ENCODE measurements at regions not wholly inside any gene's neighbourhood (a gene's known extent, or its start where the extent isn't known, plus 50 kb on each side); places are given as distances from the start of the nearest gene placed in this dataset.

- Mint-ChIP-seq H3K27ac (no peak overlapping the region), H3K4me3 (no peak overlapping the region), H3K9me3 (peaks cover 0 to 1% (median 0%) of the 10 kb centered on the region in 7 donors), H3K27me3 (ENCODE audit: low read depth in 3 of 3) (peaks cover 6 to 14% (median 9%) of the 10 kb centered on the region in 3 donors), H3K4me1 (no peaks in the 10 kb centered on the region), H3K36me3 (no peaks in the 10 kb centered on the region)
- no peak for TF ChIP-seq CTCF (IDR thresholded peaks at IDR 0.05)
- no peak overlapping the region for H3K4me3 ChIP-seq (replicated peaks in 1 of 3; ENCODE audit: low read depth in 2 of 3, low read length in 3 of 3)
- H3K36me3 ChIP-seq (replicated peaks in 1 of 2; ENCODE audit: control insufficient read depth in 1 of 2, insufficient read depth in 2 of 2, low read length in 2 of 2): no peaks in the 10 kb centered on the region
- no peak overlapping the region for H3K27ac ChIP-seq (ENCODE audit: low read depth in 1 of 2, low read length in 2 of 2)
- no peaks in the 10 kb centered on the region for H3K9me3 ChIP-seq (replicated peaks in 1 of 2; ENCODE audit: control insufficient read depth in 1 of 2, insufficient read depth in 1 of 2, low read length in 2 of 2)
- H3K79me2 ChIP-seq (ENCODE audit: insufficient read depth, low read length): no peaks in the 10 kb centered on the region
- no peak overlapping the region for H3K4me2 ChIP-seq (replicated peaks; ENCODE audit: extremely low read depth, low read length, poor library complexity, severe bottlenecking)
- WGBS (ENCODE audit: insufficient coverage): no CpG with 5 or more reads among the region's 2 CpGs
- no peak for DNase-seq
- H3K9ac ChIP-seq (ENCODE audit: insufficient read depth, low read length, poor library complexity, severe bottlenecking): no peak overlapping the region
- no peak overlapping the region for H2AFZ ChIP-seq (ENCODE audit: insufficient read depth, low read depth, low read length, poor library complexity, severe bottlenecking)
- H4K20me1 ChIP-seq (ENCODE audit: insufficient read depth, low read length): no peaks in the 10 kb centered on the region
- no peaks in the 10 kb centered on the region for H3K4me1 ChIP-seq (ENCODE audit: control insufficient read depth in 1 of 2, insufficient read depth in 2 of 2, low read length in 2 of 2)
- H3K27me3 ChIP-seq (ENCODE audit: control insufficient read depth in 2 of 2, insufficient read depth in 2 of 2, low read length in 2 of 2): no peaks in the 10 kb centered on the region
- intact Hi-C loops (cut with micrococcal nuclease): no loop called here
Measured at GRCh38 chr3:124283652-124284023, 291.7 kb upstream of the ROPN1 start.

GRCh38 chr3:124288996-124289395, 297.1 kb upstream of the ROPN1 start:
- no peak overlapping the region for H3K4me3 ChIP-seq (replicated peaks in 1 of 3; ENCODE audit: low read depth in 2 of 3, low read length in 3 of 3)
- H3K27me3 ChIP-seq (ENCODE audit: control insufficient read depth in 2 of 2, insufficient read depth in 2 of 2, low read length in 2 of 2): no peaks in the 10 kb centered on the region
- no peaks in the 10 kb centered on the region for H3K36me3 Mint-ChIP-seq
- DNase-seq: no peak
- peaks cover 0 to 3% (median 1%) of the 10 kb centered on the region in 7 donors for H3K9me3 Mint-ChIP-seq
- H3K27me3 Mint-ChIP-seq (ENCODE audit: low read depth in 3 of 3): peaks cover 5 to 18% (median 7%) of the 10 kb centered on the region in 3 donors
- H3K79me2 ChIP-seq (ENCODE audit: insufficient read depth, low read length): no peaks in the 10 kb centered on the region
- no peaks in the 10 kb centered on the region for H3K9me3 ChIP-seq (replicated peaks in 1 of 2; ENCODE audit: control insufficient read depth in 1 of 2, insufficient read depth in 1 of 2, low read length in 2 of 2)
- no peaks in the 10 kb centered on the region for H3K4me1 Mint-ChIP-seq
- no peak overlapping the region for H3K27ac ChIP-seq (ENCODE audit: low read depth in 1 of 2, low read length in 2 of 2)
- no peak overlapping the region for H3K27ac Mint-ChIP-seq
- H3K4me1 ChIP-seq (ENCODE audit: control insufficient read depth in 1 of 2, insufficient read depth in 2 of 2, low read length in 2 of 2): no peaks in the 10 kb centered on the region
- TF ChIP-seq CTCF (IDR thresholded peaks at IDR 0.05): no peak
- H3K4me3 Mint-ChIP-seq: no peak overlapping the region
- H3K4me2 ChIP-seq (replicated peaks; ENCODE audit: extremely low read depth, low read length, poor library complexity, severe bottlenecking): no peak overlapping the region
- H3K9ac ChIP-seq (ENCODE audit: insufficient read depth, low read length, poor library complexity, severe bottlenecking): no peak overlapping the region
- no peaks in the 10 kb centered on the region for H3K36me3 ChIP-seq (replicated peaks in 1 of 2; ENCODE audit: control insufficient read depth in 1 of 2, insufficient read depth in 2 of 2, low read length in 2 of 2)
- H2AFZ ChIP-seq (ENCODE audit: insufficient read depth, low read depth, low read length, poor library complexity, severe bottlenecking): no peak overlapping the region
- intact Hi-C loops (cut with micrococcal nuclease): no loop called here
- no peaks in the 10 kb centered on the region for H4K20me1 ChIP-seq (ENCODE audit: insufficient read depth, low read length)

Data from CD14-positive monocyte (primary cell).